Sigmoid colon (tissue), 6 donors: ENCODE measurements at regions not wholly inside any gene's neighbourhood (a gene's known extent, or its start where the extent isn't known, plus 50 kb on each side); places are given as distances from the start of the nearest gene placed in this dataset.

Source experiments
- DNase-seq: peaks from one replicate; pipeline ENCODE4 v3.0.0-alpha.2; 2019
- H3K27ac ChIP-seq, 4 donors: fragments of 200-600 bp; sonication (generic); one replicate each; pipeline ENCODE4 v1.5.1; 2016 to 2019; ENCODE audit warnings: mild to moderate bottlenecking in 1 of 4
- H3K27me3 ChIP-seq, 3 donors: fragments of 200-600 bp; sonication (generic); one replicate each; pipeline ENCODE4 v1.5.1; 2019; ENCODE audit warnings: mild to moderate bottlenecking in 1 of 3
- H3K36me3 ChIP-seq, 4 donors: fragments of 200-600 bp; sonication (generic); one replicate each; pipeline ENCODE4 v1.5.1; 2016 to 2019
- H3K4me1 ChIP-seq, 4 donors: fragments of 200-600 bp; sonication (generic); one replicate each; pipeline ENCODE4 v1.5.1; 2017 to 2019
- H3K4me3 ChIP-seq, 4 donors: fragments of 200-600 bp; sonication (generic); one replicate each; pipeline ENCODE4 v1.5.1; 2017 to 2019; ENCODE audit warnings: mild to moderate bottlenecking in 2 of 4, moderate library complexity in 1 of 4
- H3K9me3 ChIP-seq, 4 donors: fragments of 200-600 bp in 3 of 4; sonication (generic) in 3 of 4; one replicate each; pipeline versions ENCODE4 v1.5.1 to v1.6.1; 2013 to 2019
- EP300 ChIP-seq, 4 donors: sonication (generic); formaldehyde crosslinking; IDR thresholded peaks; one replicate each; pipeline ENCODE4 v1.6.1; 2017; ENCODE audit warnings: antibody characterized with exemption in 4 of 4
- POLR2A ChIP-seq, 2 donors: fragments of 450-650 bp; IDR thresholded peaks; one replicate each; pipeline ENCODE4 v1.6.1; 2016; ENCODE audit warnings: antibody characterized with exemption in 2 of 2, mild to moderate bottlenecking in 2 of 2, moderate library complexity in 2 of 2
- POLR2AphosphoS5 ChIP-seq, 4 donors: sonication (generic); formaldehyde crosslinking; IDR thresholded peaks; one replicate each; pipeline ENCODE4 v1.6.1; 2017; ENCODE audit warnings: antibody characterized with exemption in 4 of 4
- WGBS, 2 donors: extraction: QIAGEN DNeasy Blood & Tissue Kit; methylation state at CpG; one replicate each; pipeline ENCODE4 v1.1.7; 2013; 5-methylcytosine and 5-hydroxymethylcytosine counted together
- intact Hi-C: fragments of 100-400 bp; cut with DNase I; formaldehyde crosslinking; loops from one replicate; pipeline ENCODE4 v1.15.1; 2023
- TF ChIP-seq, protein P1 (sequence below), 4 experiments: fragments of 450-650 bp in 3 of 4; fragments of 200-600 bp in 1 of 4; IDR thresholded peaks; one replicate each; pipeline ENCODE4 v1.5.1; 2016 to 2019; ENCODE audit warnings: antibody characterized with exemption in 4 of 4, mild to moderate bottlenecking in 3 of 4, moderate library complexity in 2 of 4
- donor health status: healthy with polysubstance abuse.
- donor health status: healthy.

DNA sequence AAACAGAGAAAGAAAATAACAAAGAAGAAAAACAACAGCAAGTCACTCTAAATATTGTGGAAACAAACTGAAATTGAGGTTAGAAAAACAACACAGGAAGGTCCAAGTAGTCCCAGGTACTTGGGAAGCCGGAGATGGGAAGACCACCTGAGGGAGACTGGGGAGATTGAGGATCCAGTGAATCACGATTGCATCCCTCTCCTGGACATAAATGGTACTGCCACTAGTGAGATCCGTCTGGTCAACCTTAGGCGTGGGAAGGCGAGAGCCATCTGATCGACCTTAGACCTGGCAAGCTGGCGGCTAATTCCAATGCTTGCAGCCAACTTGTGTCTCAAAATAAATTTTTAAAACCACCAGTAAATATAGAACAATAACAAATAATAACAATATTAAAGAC lies 81.9 kb downstream of the ZNF726 start:
- Histone ChIP-seq H3K4me1 (no peaks in the 10 kb centered on the region), H3K36me3 (no peaks in the 10 kb centered on the region), H3K4me3 (no peak overlapping the region), H3K27me3 (no peaks in the 10 kb centered on the region), H3K9me3 (peaks cover 0 to 7% (median 0%) of the 10 kb centered on the region in 4 donors), H3K27ac (no peak overlapping the region)
- no peak for DNase-seq
- WGBS, 2 donors: 72 to 80% methylated on average over 7 of the region's 7 CpGs
- TF ChIP-seq POLR2AphosphoS5 (IDR thresholded peaks at IDR 0.05) (no peak), POLR2A (IDR thresholded peaks at IDR 0.05) (no peak), EP300 (IDR thresholded peaks at IDR 0.05) (no peak)
- TF ChIP-seq, protein P1, sequence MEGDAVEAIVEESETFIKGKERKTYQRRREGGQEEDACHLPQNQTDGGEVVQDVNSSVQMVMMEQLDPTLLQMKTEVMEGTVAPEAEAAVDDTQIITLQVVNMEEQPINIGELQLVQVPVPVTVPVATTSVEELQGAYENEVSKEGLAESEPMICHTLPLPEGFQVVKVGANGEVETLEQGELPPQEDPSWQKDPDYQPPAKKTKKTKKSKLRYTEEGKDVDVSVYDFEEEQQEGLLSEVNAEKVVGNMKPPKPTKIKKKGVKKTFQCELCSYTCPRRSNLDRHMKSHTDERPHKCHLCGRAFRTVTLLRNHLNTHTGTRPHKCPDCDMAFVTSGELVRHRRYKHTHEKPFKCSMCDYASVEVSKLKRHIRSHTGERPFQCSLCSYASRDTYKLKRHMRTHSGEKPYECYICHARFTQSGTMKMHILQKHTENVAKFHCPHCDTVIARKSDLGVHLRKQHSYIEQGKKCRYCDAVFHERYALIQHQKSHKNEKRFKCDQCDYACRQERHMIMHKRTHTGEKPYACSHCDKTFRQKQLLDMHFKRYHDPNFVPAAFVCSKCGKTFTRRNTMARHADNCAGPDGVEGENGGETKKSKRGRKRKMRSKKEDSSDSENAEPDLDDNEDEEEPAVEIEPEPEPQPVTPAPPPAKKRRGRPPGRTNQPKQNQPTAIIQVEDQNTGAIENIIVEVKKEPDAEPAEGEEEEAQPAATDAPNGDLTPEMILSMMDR (IDR thresholded peaks at IDR 0.05): no peak
- intact Hi-C loops: no loop called here

DNA sequence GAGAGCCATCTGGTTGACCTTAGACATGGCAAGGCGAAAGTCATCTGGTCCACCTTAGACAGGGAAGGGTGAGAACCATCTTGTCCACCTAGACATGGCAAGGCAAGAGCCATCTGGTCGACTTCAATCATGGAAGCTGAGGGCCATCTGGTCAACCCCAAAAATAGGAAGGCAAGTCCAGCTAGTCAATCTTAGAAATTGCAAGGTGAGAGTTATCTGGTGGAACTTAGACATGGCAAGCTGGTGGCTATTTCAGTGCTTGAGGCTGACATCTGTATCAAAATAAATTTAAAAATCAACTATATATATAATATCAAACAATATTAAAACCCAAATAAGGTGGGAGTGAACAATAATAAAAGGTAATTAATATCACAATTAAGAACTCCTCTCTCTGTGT lies 83.9 kb downstream of the ZNF726 start:
- WGBS, 2 donors: 72 to 76% methylated on average over 2 of the region's 2 CpGs
- Histone ChIP-seq H3K4me3 (no peak overlapping the region), H3K27me3 (no peaks in the 10 kb centered on the region), H3K4me1 (no peaks in the 10 kb centered on the region), H3K36me3 (no peaks in the 10 kb centered on the region), H3K9me3 (peaks cover 0 to 7% (median 0%) of the 10 kb centered on the region in 4 donors), H3K27ac (no peak overlapping the region)
- no peak for DNase-seq
- intact Hi-C loops: no loop called here
- TF ChIP-seq, protein P1 (IDR thresholded peaks at IDR 0.05): no peak
- no peak for TF ChIP-seq POLR2AphosphoS5 (IDR thresholded peaks at IDR 0.05)
- no peak for TF ChIP-seq EP300 (IDR thresholded peaks at IDR 0.05)
- TF ChIP-seq POLR2A (IDR thresholded peaks at IDR 0.05): no peak

DNA sequence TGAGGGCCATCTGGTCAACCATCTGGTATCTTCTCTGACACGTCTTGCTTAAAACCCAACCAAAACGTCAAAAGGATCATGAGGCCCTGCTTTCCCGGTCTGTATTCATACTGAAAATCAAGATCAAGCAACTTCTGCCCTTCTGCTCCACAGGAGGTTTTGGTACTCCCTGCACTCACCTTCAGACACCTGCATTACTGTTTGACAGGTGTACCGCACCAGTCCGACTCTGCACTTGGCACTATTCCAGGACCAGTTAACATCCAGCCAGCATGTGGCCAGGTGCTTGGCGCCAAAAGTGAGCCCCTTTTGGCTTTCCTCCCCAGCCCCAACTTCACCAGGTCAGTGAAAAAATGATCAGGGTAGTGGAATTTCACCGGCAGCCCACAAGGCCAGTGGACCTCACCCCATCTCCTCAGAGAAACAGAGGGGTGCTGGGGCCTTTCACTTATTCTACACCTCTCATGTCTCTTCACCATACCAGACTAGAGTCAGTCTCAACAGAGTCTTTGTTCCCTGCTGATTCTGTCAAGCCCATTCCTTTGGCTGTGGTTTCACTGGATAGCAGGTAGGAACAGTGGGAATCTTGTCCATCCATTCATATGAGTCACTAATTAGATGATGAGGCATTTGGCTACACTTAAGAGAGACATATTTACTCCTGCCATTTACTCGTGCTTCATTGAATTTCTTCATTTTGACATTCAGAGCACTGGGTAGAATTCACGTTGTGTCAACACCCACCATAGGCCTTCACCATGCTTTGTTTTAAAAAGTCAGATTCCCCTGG lies 85.3 kb downstream of the ZNF726 start:
- DNase-seq: no peak
- 86 to 87% methylated on average over 9 of the region's 9 CpGs for WGBS, 2 donors
- intact Hi-C loops: no loop called here
- no peaks in the 10 kb centered on the region for H3K27me3 ChIP-seq
- TF ChIP-seq, protein P1 (IDR thresholded peaks at IDR 0.05): no peak
- TF ChIP-seq POLR2AphosphoS5 (IDR thresholded peaks at IDR 0.05) (no peak), EP300 (IDR thresholded peaks at IDR 0.05) (no peak), POLR2A (IDR thresholded peaks at IDR 0.05) (no peak)
- H3K9me3 ChIP-seq: peaks cover 0 to 7% (median 0%) of the 10 kb centered on the region in 4 donors
- no peaks in the 10 kb centered on the region for H3K36me3 ChIP-seq
- H3K4me3 ChIP-seq: no peak overlapping the region
- H3K27ac ChIP-seq: no peak overlapping the region
- no peaks in the 10 kb centered on the region for H3K4me1 ChIP-seq

DNA sequence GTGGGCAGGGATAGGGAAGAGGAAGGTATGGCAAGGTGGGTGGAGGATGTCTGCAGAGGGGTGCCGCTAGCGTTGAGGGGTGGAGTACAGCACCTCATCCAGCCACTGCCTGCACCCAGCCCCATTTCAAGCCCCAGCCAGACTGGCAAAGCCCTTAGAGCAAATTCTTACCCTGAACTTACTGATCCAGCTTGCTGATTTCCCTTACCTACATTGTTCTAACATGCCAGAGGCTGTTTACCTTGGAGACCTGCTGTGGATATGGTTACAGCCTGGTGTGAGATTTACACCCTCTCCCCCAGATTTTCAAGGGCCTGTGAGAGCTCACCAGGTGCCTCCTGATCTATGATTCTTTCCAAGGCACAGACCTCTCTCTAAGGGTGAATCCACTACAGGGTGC lies 86.0 kb downstream of the ZNF726 start:
- intact Hi-C loops: no loop called here
- no peak for DNase-seq
- peaks cover 0 to 7% (median 0%) of the 10 kb centered on the region in 4 donors for H3K9me3 ChIP-seq
- no peaks in the 10 kb centered on the region for H3K4me1 ChIP-seq
- H3K36me3 ChIP-seq: no peaks in the 10 kb centered on the region
- H3K4me3 ChIP-seq: no peak overlapping the region
- H3K27ac ChIP-seq: no peak overlapping the region
- WGBS, 2 donors: 94 to 98% methylated on average over 2 of the region's 2 CpGs
- TF ChIP-seq, protein P1 (IDR thresholded peaks at IDR 0.05): no peak
- no peak for TF ChIP-seq POLR2AphosphoS5 (IDR thresholded peaks at IDR 0.05)
- no peak for TF ChIP-seq POLR2A (IDR thresholded peaks at IDR 0.05)
- TF ChIP-seq EP300 (IDR thresholded peaks at IDR 0.05): no peak
- no peaks in the 10 kb centered on the region for H3K27me3 ChIP-seq
